ENCODE measurements at regions not wholly inside any gene's neighbourhood (a gene's known extent, or its start where the extent isn't known, plus 50 kb on each side); places are given as distances from the start of the nearest gene placed in this dataset.

DNA sequence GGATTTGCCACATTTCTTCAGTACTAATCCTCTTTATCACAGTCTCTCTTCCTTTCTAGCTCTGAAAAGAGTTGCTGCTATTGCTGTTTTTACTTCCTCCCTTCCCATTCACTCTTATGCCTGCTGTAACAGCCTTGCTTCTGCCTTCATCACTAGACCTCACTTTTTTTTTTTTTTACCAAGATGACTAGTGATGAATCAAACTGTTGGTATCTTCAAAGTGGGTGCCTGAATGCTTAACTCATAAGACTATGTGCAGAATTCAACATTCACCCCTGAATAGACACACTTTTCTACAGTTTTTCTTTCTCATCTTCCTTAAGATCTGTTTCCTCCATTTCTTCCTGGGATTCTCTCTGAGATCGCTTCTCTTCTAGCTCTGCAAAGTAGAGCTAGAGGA is 217.2 kb upstream of the HTR2A start:
- DNase-seq (ENCODE audit: low spot score), result no peak

DNA sequence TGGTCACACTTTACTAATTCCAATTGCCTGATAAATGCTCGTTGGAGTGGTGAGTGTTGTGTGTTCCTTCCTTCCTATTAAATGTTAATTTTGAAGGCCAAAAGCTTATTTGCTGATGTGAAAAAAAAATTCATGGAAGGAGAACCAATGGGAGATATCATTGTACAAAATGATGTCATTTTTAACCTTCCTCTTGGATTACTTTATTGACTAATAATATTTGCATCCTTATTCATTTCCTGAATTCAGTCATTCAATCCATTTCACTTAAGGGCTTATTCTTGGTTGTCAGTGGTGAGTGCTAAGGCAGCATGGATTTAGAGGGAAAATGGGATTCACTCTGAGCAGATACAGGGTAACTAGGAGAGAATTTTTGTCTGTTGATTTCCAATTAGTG is 216.0 kb upstream of the HTR2A start:
- no peak overlapping the region for H3K27ac ChIP-seq (ENCODE audit: low read depth in 1 of 2, low read length in 2 of 2)
- TF ChIP-seq, protein P1, sequence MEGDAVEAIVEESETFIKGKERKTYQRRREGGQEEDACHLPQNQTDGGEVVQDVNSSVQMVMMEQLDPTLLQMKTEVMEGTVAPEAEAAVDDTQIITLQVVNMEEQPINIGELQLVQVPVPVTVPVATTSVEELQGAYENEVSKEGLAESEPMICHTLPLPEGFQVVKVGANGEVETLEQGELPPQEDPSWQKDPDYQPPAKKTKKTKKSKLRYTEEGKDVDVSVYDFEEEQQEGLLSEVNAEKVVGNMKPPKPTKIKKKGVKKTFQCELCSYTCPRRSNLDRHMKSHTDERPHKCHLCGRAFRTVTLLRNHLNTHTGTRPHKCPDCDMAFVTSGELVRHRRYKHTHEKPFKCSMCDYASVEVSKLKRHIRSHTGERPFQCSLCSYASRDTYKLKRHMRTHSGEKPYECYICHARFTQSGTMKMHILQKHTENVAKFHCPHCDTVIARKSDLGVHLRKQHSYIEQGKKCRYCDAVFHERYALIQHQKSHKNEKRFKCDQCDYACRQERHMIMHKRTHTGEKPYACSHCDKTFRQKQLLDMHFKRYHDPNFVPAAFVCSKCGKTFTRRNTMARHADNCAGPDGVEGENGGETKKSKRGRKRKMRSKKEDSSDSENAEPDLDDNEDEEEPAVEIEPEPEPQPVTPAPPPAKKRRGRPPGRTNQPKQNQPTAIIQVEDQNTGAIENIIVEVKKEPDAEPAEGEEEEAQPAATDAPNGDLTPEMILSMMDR (IDR thresholded peaks at IDR 0.05; ENCODE audit: low read depth, low read length, missing input control), result no peak
- no peak for TF ChIP-seq NR2F2 (IDR thresholded peaks at IDR 0.05)
- no peak for TF ChIP-seq HNF4A (conservative IDR thresholded peaks at IDR 0.05)
- TF ChIP-seq RAD21 (IDR thresholded peaks at IDR 0.05), result no peak
- TF ChIP-seq, protein P2, sequence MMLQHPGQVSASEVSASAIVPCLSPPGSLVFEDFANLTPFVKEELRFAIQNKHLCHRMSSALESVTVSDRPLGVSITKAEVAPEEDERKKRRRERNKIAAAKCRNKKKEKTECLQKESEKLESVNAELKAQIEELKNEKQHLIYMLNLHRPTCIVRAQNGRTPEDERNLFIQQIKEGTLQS (IDR thresholded peaks at IDR 0.05), result no peak
- no peaks in the 10 kb centered on the region for H3K4me1 ChIP-seq (ENCODE audit: control insufficient read depth in 4 of 4, insufficient read depth in 4 of 4, low read length in 3 of 4)
- H3K9ac ChIP-seq (ENCODE audit: low read depth in 1 of 2, low read length in 2 of 2), result no peak overlapping the region
- WGBS, result 68% methylated on average over 1 of the region's 1 CpG
- H3K36me3 ChIP-seq (ENCODE audit: control insufficient read depth in 4 of 4, insufficient read depth in 3 of 4, low read depth in 1 of 4, low read length in 3 of 4), result no peaks in the 10 kb centered on the region
- no peak overlapping the region for H3K4me3 ChIP-seq (ENCODE audit: low read depth in 1 of 3, low read length in 3 of 3)
- no peaks in the 10 kb centered on the region for H3K27me3 ChIP-seq (ENCODE audit: control insufficient read depth in 4 of 4, insufficient read depth in 4 of 4, low read length in 3 of 4)
- no peak for DNase-seq (ENCODE audit: low spot score)
- H3K9me3 ChIP-seq (ENCODE audit: control insufficient read depth in 4 of 4, low read length in 3 of 4), result no peaks in the 10 kb centered on the region

More for the DNA sequence above, 217.2 kb upstream of the HTR2A start:
- Histone ChIP-seq H3K4me3 (ENCODE audit: low read depth in 1 of 3, low read length in 3 of 3) (no peak overlapping the region), H3K9me3 (ENCODE audit: control insufficient read depth in 4 of 4, low read length in 3 of 4) (no peaks in the 10 kb centered on the region), H3K36me3 (ENCODE audit: control insufficient read depth in 4 of 4, insufficient read depth in 3 of 4, low read depth in 1 of 4, low read length in 3 of 4) (no peaks in the 10 kb centered on the region), H3K27me3 (ENCODE audit: control insufficient read depth in 4 of 4, insufficient read depth in 4 of 4, low read length in 3 of 4) (no peaks in the 10 kb centered on the region), H3K4me1 (ENCODE audit: control insufficient read depth in 4 of 4, insufficient read depth in 4 of 4, low read length in 3 of 4) (no peaks in the 10 kb centered on the region), H3K9ac (ENCODE audit: low read depth in 1 of 2, low read length in 2 of 2) (no peak overlapping the region), H3K27ac (ENCODE audit: low read depth in 1 of 2, low read length in 2 of 2) (no peak overlapping the region)
- WGBS, result 88% methylated on average over 1 of the region's 1 CpG
- TF ChIP-seq RAD21 (IDR thresholded peaks at IDR 0.05) (no peak), EGR1 (IDR thresholded peaks at IDR 0.05; ENCODE audit: low read depth in 2 of 2) (no peak), MAX (IDR thresholded peaks at IDR 0.05) (no peak), HNF4G (IDR thresholded peaks at IDR 0.05) (no peak), GABPA (IDR thresholded peaks at IDR 0.05 in 1 of 2, conservative IDR thresholded peaks at IDR 0.05 in 1 of 2) (no peak), REST (IDR thresholded peaks at IDR 0.05) (no peak), HNF4A (conservative IDR thresholded peaks at IDR 0.05) (no peak), YY1 (IDR thresholded peaks at IDR 0.05) (no peak), TAF1 (conservative IDR thresholded peaks at IDR 0.05) (no peak), FOXA1 (IDR thresholded peaks at IDR 0.05) (no peak)
- TF ChIP-seq, protein P2 (IDR thresholded peaks at IDR 0.05), result no peak
- TF ChIP-seq, protein P1 (IDR thresholded peaks at IDR 0.05; ENCODE audit: low read depth, low read length, missing input control), result no peak
